NCI-H226 (cell line): ENCODE measurements at regions not wholly inside any gene's neighbourhood (a gene's known extent, or its start where the extent isn't known, plus 50 kb on each side); places are given as distances from the start of the nearest gene placed in this dataset.
"Not testable (repeated sequence)": the region's sequence is repeated elsewhere in the genome, so short reads cannot be mapped to it uniquely, and the experiment has no call there.

Source experiments
- DNase-seq: peaks from one replicate; pipeline ENCODE4 v3.0.0-alpha.2; 2015

DNA sequence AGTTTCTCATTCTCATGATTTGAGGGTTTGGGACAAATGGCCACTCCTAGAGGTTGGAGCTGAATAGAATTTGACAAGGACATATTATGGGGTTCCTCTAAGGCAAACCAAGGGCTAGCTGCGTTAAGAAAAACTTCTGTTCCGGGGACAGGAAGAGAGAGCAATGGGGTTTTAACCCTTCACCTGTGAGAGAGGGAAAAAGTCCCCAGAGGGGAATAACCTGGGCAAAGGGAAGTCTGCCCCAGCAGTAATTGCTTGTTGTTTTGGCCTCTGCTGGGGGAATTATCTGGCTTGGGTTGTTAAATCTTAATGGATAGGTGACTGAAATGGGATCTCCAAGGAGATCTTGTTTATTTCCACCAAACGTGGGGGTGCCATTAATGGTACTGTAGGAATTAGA, 110.1 kb upstream of the MOCS2 start:
- no peak for DNase-seq

DNA sequence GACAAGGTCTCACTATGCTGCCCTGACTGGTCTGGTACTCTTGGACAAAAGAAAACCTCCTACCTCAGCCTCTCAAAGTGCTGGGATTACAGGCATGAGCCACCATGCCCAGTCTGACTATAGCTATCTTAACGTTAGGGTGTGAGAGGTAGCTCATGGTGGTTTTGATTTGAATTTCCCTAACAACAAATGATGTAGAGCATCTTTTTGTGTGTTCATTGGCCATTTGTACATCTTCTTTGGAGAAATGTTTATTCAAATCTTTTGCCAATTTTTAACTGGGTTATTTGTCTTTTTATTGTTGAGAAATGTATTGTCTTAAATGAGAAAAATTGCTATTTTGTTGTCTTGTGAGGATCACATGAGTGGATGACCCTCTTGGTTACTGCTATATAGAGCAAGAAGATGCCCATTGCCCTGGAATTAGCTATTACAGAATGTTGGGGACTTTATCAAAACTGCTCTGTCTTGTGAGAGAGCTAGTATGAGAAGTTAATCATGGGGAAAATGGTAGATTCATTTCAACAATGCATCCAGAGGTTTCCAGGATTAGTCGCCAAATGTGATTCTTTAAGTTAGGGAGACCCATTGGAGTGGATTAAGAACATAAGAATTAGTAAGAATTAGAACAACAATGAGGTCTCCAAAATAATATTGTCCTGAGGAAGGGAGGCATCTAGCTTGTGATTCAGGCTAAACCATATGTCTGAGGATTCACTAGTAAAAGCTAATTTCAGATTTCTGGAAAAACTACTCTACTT, 124.3 kb upstream of the MOCS2 start:
- no peak for DNase-seq

DNA sequence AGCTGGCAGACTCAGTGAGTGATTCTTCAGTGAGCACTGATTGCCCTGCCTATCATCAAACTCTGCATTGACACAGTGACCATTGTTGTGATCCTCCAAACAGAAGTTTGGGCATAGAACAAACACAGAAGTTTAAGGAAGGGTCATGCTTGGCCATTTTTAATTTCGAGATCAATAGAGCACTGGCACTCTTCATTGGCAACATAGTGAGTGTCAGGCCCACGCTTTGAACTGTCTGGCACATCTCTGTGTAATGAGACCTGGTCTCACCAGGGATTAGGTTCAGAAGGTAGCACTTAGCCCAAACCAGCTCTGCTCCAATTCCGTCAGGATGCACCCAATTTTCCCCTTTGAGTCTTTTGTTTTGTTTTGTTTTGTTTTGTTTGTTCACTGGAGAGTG, 127.1 kb upstream of the MOCS2 start:
- DNase-seq, result no peak

DNA sequence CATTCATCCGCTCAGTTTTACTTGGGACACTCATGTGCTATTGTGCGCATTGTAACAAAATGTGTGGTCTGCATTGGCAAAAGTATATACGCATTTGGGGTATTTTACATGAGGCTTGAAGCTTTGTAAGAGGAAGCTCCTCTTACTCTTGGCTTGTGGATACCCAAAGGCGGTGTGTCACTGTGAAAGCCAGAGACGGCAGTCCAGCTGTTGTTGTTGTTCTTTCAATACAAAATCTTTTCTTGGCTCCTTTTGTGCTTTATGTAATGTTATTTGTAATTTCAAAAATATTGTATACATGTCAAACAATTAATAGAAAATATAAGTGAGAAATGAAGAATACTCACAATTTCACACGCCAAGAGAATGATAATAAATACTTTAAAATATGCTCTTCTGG, 128.3 kb upstream of the MOCS2 start:
- no peak for DNase-seq

DNA sequence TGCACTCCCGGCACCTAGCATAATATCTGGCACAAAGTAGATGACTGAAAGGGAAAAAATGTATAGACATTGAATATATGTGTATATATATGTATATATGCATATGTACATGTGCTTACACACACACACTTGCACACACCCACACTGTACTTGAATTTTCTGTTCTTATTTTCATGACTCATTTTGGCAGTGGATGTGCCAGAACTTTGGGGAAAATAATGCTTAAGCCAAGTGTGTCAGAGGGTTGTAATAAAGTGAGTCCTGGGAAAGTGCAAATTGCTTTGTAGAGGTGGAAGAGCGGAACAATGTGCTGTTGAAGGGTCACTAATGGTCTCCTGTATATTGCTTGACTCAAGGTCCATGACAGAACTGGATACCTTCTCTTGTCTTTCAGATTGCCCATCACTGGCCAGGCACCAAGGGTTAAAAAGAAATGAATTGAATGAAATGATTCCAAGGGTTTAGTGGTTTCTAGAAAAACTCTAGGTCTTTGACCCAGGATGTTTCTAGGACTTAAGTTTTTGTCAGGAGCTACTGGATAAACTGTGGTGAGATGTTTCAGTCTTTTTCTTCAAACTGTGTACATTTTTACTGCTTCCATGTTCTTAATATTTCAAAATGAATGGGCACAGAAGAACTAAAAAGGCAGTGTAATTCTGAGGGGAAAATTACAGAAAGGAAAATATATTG, 129.9 kb upstream of the MOCS2 start:
- DNase-seq, result no peak

DNA sequence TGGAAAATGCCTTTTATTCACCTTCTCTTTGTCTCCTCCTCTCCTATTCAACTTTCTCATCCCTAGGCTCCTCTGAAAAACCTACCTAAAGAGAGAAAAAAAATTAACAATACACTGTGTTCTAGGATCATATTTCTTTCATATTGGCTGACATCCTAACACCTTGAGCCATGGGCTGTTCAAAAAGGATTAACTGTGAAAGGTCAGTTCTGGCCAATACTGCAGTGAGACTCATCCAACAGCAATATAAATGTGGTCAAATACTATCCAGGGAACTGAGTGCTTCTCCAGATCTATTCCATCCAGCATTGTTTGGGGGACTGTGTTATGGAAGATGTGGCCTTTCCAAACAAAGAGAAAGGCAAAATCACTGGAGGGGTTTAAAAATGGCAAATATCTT, 131.1 kb upstream of the MOCS2 start:
- DNase-seq, result no peak

DNA sequence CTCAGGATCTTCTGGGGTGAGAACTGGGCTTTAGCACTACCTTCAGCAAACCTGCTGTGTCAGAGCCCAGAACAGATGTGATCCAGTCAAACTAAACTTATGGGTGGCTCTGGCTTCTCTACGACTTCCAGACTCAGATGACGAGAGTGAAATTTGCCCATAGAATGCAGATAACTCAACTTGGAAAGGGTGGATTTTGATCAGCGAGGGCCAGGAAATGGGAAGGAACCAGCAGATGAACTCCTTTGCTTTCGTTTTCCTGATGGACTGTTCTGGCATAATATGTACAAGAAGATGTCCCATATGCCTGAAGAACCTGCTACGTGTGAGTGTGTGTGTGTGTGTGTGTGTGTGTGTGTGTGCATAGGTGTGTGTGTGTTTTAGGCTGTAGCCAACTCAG, 132.0 kb upstream of the MOCS2 start:
- no peak for DNase-seq

DNA sequence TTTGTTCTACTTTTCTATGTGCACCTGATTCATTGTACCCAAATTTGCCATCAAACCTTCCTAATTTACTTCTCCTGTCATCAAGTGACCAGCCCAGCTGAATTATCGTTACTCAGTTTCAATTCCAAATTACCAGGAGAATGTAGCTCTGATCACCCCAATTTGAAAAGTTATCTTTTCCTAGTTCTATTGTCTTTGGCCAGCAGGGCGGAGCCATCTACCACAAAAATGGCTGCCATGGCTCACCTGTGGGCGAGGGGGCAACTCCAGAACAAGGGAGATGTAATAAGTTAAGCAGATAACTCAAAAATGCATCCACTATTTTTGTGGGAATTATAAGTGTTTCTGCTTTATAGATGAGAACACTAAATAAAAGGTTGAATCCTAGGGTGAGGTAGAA, 133.8 kb upstream of the MOCS2 start:
- DNase-seq, result no peak

DNA sequence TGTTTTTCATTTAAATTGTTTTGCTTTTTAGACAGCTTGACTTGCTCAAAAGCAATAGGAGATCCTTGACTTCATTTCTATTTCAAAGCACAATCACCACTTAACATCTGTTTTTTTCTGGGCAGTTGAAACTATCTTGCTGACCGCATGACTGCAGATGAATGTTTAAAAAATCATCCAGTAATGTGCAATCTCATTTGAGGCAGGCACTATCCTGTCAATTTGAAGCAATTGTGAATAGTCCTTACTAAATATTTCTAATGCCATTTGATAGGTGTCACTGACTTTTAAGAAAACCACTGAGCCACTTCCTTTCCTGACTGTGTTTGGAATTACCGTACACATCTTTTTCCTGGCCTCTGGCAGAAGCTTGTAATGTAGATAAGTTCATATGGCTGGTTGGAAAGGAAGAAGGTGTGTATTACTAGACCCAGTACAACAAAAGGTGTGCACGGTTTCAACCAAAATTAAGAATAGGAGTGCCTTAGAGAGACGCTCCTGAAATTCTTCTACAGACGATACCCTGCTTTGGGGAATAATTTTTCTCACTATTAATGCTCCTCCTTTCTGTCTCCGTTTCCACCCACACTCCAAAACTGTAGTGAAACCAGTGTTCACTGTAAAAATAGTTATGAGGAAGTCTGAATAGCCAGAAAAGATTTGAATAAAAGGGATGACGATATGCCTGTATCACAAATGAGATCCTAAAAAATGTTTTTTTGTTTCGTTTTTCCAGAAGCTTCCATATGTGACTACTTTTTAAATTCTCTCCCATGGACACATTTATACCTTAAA, 136.7 kb upstream of the MOCS2 start:
- peak; percentile 73 for DNase-seq

DNA sequence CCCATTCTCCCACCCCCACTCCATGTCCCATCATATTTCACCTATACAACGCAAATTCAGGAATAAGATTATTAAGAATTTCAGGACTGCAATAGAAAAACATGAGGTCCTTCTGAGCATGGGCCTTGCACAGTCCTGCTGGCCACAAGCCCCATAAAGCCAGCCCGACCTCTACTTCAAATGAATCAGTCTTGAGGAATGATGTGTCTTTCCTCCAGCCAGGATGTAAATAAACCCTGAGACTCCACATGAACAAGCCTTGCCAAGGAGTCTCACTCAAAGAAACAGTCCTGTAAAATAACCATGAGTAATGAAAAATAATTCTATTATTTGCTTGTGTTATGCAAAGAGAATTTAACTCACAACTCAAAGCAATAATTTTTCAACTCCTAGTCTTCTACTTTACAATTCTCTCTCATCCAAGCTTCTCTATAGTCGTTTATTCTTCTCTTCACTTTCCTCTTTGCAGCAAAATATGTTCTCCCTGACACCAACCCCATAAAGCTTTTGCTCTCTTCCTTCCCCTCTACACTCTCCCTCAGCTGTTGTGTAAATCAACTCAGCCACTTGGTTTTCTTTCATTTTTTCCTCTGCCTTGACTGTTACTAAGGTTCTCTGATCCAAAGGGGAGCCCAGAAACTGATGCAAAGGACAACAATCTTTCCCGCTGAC, 140.1 kb upstream of the MOCS2 start:
- DNase-seq, result peak; percentile 88

DNA sequence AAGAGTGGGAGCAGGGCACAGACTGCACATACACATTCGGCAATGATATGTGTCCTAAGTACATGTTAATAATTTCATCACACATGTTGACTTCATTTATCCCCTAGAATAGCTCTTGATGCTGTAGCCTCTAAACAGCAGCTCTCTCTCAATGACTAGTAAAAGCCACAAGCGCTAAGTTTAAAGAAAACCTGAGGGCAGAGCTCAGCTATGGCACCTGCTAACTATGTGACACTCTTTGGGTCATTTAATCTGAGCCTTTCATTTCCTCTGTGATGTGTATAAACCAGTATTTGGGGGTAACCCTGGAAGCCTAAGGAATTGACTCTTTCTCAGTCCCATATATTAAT, 140.6 kb upstream of the MOCS2 start:
- DNase-seq, result no peak

DNA sequence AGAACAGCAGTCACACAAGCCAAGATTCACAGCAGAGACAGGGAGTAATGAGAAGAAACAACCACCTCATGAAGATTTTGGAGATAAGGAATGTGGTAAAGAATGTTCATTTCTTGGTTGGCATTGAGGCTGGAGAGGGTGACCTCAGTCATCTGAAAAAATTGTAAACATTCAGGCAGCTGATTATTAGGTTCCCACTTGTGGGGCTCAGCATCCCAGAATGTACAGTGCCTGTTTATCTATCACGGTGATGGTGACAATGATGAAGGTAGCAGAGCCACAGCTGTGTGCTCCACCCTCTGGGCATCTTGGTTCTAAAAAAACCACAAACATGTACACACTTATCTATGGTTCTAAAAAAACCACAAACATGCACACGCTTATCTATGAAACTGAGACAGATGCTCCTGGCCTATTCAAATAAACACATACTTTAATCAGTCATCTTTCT, 143.9 kb upstream of the MOCS2 start:
- peak; percentile 90 for DNase-seq

DNA sequence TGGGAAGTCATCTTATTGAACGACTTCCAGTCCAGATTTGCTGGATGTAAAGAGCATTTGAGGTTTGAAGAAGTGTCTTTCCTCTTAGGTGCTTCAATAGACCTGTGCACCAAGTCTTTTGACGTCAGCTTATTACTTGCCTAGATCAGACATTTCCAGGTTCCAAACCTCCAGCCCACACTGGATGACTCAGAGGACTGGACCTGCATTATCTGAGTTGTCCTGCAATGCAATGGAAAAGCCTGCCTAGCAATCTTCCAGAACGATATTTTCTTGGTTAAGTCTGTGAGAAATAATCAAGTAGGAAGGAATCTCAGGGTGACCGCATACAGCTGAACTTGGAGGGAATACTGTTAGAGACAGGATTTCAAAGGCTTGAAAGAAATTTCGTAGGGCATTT, 147.2 kb upstream of the MOCS2 start:
- peak; percentile 94 for DNase-seq

DNA sequence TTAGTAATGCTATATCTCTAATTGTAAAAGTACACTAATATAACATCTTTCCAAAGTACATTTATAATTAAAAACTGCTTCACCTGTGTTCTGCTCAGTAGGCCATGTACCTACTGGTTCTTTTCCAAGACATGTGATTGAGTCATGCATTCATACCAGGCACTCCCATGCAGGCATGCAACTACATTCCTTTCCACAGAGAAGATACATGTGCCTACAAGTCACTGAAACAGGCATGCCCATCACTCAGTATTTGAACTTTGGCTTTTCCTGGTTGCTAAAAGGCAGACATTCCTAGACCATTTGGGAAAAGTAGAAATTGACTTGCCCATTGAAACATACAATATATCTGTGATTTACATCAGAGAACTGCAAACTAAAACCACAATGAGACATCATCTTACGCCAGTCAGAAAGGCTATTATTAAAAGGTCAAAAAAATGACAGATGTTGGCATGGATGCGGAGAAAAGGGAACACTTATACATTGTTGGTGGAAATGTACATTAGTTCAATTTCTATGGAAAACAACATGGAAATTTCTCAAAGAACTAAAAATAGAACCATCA, 148.3 kb upstream of the MOCS2 start:
- DNase-seq, result peak; percentile 53

DNA sequence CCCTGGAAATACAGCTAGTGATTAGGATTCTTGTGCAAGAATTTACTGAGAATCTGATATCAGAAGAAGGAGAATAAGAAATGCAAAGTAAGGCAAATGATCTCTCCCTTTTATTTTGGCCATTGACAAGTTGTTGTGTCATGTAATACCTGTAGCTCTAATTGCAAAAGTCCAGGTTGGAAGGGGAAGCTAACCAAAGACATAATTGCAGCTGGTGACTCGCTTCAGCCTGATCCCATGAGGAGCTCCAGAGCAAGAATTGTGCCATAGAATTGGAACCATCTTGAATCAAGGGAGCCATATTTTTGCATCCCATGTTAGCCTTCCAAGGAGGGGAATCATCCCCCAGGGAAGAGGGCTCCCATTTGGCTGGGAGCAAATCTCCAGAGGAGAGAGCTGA, 149.6 kb upstream of the MOCS2 start:
- no peak for DNase-seq

DNA sequence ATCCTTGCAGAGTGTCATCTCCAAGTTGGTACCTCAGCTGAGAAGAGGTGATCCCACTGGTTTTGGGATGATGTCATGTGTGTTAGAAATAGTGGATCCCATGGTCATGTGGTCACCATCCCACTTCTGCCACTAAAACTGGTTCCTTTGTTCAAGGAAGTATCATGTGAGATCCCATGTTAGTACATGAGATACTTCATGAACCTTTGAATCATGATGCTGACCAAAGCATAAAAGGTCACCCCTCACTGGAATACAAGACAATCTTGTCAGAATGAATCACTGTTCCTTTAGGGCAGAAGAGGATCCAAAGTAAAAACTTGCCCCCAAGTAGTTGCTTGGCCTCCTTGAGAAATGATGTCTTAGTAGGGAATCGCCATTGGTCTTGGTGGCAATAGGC, 150.9 kb upstream of the MOCS2 start:
- no peak for DNase-seq

DNA sequence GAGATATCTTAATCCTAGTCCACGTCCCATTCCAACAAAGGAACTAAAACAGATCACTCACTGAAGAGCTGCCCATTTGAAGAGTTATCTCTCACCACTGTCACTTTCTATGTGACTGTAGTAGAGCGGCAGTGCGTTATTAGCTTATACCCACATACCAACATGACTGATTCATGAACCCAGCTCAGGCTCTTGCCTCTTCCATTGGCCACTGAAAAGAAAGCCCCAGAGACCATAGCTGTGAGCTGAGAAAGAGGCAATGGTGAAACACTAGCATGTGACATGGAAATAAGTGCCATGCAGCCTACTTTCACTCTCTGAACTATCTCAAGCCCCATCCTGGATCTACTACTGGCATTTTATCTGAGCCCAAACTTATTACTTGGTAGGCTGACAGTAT, 151.7 kb upstream of the MOCS2 start:
- DNase-seq, result no peak

DNA sequence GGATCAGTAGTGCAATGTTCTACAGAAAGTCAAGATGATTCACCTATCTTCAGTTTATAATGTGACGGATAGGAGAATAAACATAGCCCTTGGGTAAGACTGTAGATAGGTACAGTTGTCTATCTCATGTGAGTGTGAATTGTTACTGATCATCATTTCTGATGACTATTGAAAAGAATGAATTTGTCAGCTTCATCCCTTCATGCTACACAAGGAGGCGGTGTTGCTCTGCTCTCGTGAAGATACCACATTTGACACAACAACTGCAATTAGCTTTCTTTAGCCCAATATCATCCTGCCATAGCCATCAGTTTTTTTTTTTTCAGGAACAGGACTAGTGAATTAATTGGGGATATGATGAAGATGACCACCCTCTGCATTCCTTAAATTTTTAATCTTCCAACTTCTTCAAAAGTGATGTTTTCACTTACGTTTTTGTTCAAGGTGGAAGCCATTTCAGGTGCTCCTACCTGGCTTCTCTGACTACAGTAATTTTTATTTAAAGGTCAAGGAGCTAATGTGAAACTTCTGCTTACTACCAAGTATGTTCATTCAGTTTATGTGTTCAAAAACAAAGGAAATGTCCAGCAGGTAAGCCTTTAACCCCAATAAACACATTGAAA, 152.9 kb upstream of the MOCS2 start:
- peak; percentile 35 for DNase-seq

DNA sequence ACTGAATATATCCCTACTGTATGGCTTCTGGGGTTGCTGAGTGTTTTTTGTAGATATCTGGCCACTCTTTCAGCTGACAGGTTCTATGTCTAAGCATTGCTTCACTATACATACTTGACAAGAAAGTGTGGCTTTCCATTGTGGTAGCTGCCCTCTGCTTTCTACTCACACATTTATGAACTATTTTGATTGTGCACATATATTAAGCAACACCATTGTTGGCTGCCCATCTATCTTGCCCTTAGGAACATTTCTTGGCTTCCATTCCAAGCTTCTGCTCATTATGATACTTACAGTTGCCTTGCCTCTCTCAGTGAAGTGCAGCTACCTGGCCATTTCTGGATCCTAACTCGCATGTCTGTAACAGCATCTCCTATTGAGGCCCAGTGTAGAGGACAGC, 153.6 kb upstream of the MOCS2 start:
- no peak for DNase-seq

DNA sequence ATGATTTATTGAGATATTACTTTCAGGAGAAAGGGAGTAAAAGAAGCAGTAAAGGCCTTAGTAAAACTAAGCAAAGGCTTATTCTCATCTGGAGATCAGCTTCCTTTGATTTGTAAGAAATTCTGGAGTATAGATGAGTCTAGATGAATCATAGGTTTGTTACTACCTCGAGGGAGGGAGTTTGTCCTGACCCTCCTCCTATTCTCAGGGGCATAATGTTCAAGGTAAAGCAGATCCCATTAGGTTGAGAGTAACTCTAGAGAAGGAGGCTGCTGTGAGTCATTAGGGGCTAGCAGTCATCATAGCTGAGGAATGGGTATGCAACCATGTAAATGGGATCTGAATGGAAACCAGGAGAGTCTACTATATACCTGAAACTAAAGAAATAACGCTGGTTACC, 155.5 kb upstream of the MOCS2 start:
- DNase-seq, result no peak

DNA sequence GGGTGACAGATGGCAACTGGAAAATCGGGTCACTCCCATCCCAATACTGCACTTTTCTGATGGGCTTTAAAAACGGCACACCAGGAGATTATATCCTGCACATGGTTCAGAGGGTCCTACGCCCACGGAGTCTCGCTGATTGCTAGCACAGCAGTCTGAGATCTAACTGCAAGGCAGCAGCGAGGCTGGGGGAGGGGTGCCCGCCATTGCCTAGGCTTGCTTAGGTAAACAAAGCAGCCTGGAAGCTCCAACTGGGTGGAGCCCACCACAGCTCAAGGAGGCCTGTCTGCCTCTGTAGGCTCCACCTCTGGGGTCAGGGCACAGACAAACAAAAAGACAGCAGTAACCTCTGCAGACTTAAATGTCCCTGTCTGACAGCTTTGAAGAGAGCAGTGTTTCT, 158.7 kb upstream of the MOCS2 start:
- DNase-seq, result not testable (repeated sequence)

DNA sequence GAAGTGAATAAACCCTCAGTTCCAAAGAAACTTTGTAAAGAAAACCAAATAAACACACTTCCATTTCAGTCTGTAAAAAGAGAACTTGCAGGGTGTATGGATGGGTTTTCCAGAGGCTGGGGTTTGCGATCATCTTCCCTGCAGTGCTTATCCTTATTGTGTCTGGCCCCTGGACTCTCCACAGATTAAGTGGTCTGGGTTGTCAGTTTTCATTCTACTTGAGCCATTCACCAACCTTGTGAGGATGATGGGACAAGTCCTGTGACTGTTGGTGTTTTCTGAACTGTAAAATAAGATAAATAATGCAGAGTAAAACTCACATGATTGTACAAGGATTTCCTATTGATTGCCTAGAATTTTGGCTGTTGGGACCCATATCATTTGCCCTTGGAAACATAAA, 166.1 kb upstream of the MOCS2 start:
- DNase-seq, result no peak

DNA sequence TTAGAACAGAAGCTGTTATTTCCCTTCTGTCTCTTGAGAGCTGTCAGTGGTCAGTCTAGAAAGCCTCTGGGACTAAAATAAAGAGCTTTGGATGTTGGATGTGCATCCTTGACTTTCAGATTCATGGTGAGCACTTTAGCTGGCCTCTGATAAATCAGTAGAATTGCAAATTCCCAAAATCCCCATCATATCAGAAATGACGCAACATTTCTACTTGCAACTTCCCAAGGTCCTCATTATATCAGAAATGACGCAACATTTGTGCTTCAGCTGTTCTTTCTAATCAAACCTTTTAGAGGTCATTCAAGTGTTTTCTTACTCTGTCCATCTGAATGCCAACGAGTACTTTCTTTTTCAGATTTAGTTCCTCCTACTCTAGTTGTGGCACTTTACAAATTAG, 167.3 kb upstream of the MOCS2 start:
- DNase-seq, result no peak
